CD4-positive, alpha-beta T cell treated with Interleukin-17A for 1 hour (primary cell): ENCODE measurements at regions not wholly inside any gene's neighbourhood (a gene's known extent, or its start where the extent isn't known, plus 50 kb on each side); places are given as distances from the start of the nearest gene placed in this dataset.

ENCODE experiments used
- DNase-seq: peaks from one replicate; pipeline ENCODE4 v3.0.0-alpha.2; 2020

GRCh38 chr6:90928051-90928450 is 341.2 kb upstream of the MAP3K7 start:
- no peak for DNase-seq

DNA sequence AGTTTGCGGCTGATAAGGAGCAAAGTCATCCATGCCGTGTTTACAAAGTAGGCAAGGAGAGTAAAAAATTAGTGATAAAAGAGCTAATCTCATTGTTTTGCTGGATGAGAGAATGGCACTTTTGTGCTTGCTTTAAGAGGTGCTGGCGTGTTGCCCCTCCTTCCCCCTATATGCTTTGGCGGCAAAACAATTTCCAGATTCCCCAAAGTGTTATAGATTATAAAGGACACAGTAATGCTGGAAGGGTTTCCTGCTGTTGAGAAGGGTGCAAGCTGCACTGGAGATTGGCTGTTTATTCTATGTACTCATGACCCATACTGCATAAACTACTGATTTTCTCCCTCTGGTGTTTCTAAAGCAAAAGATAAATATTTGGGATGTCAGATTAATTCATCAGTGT is 338.9 kb upstream of the MAP3K7 start:
- DNase-seq, result no peak

DNA sequence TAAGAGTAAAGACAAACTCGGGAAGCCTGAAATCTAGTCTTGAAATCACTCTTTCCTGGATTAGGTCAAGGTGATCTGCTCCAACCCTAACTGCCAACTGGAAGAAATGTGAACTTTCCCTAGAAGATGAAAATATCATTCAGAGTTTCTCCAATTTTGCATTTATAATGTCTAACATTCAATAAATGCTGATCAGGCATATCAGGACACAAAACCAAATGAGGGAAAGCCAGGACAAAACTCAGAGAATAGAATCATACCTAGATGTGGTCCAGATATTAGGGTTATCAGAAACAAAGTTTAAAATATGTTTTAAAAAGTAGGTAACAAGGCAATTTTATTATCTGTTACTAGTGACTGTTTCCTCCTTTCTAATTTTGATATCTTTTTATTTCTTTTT is 335.5 kb upstream of the MAP3K7 start:
- DNase-seq, result no peak

- no peak for DNase-seq
Observed at GRCh38 chr6:90918361-90918760, 331.5 kb upstream of the MAP3K7 start.

- no peak for DNase-seq
Observed at GRCh38 chr6:90917376-90917775, 330.5 kb upstream of the MAP3K7 start.

DNA sequence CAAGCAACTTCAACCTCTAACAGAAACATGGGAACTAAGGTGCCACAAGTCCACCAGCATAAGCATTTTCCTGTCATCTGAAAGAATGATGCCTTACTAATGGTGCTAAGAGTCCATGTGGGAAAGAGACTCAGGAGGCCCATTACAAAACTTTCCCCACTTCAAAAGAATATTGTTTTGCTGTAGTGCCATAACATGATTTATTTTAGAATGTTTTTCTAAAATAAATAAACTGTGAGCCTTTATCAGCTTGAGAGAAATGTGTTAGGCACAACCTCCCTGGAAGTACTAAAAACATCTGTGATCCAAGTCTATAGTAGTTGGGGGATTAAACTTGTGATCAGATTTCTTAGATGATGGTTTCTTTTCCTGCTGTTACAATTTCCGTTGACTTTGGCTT is 330.1 kb upstream of the MAP3K7 start:
- no peak for DNase-seq

GRCh38 chr6:90915224-90915915 is 328.5 kb upstream of the MAP3K7 start:
- no peak for DNase-seq

- DNase-seq, result no peak
Observed at GRCh38 chr6:90914312-90914711, 327.4 kb upstream of the MAP3K7 start.

GRCh38 chr6:90913266-90913960 is 326.5 kb upstream of the MAP3K7 start:
- DNase-seq, result no peak

DNA sequence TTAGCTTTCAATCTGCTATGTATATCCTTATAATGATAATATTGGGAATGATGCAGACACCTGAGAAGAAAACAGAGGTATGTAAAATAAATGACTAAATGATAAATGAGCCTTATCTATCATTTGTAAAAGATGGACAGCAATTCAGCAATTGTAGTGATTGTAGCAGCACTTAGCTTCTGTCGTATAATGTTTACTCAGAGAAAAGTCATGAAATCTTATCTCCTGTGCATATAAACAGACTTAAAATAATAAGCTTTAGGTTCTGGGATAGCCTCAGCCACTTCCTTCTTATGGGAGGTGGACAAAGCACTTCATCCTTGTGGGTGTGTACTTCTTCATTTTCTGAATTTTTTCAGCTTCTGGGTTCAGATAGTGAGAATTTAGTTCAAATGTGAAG is 324.8 kb upstream of the MAP3K7 start:
- no peak for DNase-seq

GRCh38 chr6:90910893-90911292 is 324.0 kb upstream of the MAP3K7 start:
- DNase-seq, result no peak

GRCh38 chr6:90907931-90908655 is 321.2 kb upstream of the MAP3K7 start:
- no peak for DNase-seq

GRCh38 chr6:90905351-90905750 is 318.5 kb upstream of the MAP3K7 start:
- no peak for DNase-seq

GRCh38 chr6:90900034-90900433 is 313.2 kb upstream of the MAP3K7 start:
- no peak for DNase-seq

DNA sequence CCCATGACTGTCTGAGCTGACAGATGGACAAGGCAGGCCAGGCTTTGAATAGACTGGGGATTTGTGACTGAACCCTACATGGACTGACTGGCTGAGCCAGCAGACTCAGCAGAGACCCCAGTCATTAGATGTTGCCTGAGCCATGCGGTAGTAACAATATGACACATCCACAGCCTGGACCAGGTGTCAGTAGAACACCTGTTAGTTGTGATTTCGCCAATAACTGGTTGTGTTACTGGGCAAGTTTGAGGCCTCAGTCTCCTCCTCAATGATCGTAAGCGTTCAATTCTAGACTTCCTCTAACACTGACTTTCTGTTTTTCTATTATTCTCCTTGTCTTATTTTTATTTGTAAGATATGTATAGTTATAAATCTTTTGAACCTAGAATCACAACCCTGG is 311.9 kb upstream of the MAP3K7 start:
- DNase-seq, result no peak

- DNase-seq, result no peak
Observed at GRCh38 chr6:90896075-90896547, 309.2 kb upstream of the MAP3K7 start.

- no peak for DNase-seq
Observed at GRCh38 chr6:90895299-90896074, 308.6 kb upstream of the MAP3K7 start.

- no peak for DNase-seq
Observed at GRCh38 chr6:90894285-90895130, 307.6 kb upstream of the MAP3K7 start.

- no peak for DNase-seq
Observed at GRCh38 chr6:90893400-90893799, 306.5 kb upstream of the MAP3K7 start.

- no peak for DNase-seq
Observed at GRCh38 chr6:90892271-90892670, 305.4 kb upstream of the MAP3K7 start.

GRCh38 chr6:90891355-90891754 is 304.5 kb upstream of the MAP3K7 start:
- no peak for DNase-seq

GRCh38 chr6:90890683-90891330 is 303.9 kb upstream of the MAP3K7 start:
- no peak for DNase-seq
